T-cell (primary cell): ENCODE measurements at regions not wholly inside any gene's neighbourhood (a gene's known extent, or its start where the extent isn't known, plus 50 kb on each side); places are given as distances from the start of the nearest gene placed in this dataset.
A peak's percentile ranks its signal among the peaks of the same experiment; 100 is the strongest.

ENCODE experiments used
- ATAC-seq, 4 experiments: fragments of 200-7000 bp in 3 of 4; fragments of 150-1000 bp in 1 of 4; cut with Tn5 transposase; replicated peaks in 1 of 4; 1 replicate in 3 of 4; 2 replicates in 1 of 4; pipeline ENCODE4 v1.10.0; 2021; ENCODE audit warnings: moderate library complexity in 3 of 4, mild to moderate bottlenecking in 2 of 4, moderate number of reproducible peaks in 1 of 4
- CTCF ChIA-PET, 2 donors: fragments of 300-600 bp; sonication (Branson Sonifier 250); formaldehyde crosslinking; loops; one replicate each; lab custom pipeline; 2022; ENCODE audit warnings: antibody characterized with exemption in 2 of 2; lab: Charles Lee
- POLR2A ChIA-PET, 2 donors: fragments of 300-600 bp; sonication (Branson Sonifier 250); formaldehyde crosslinking; loops; one replicate each; lab custom pipeline; 2022; ENCODE audit warnings: antibody characterized with exemption in 2 of 2; lab: Charles Lee
- DNase-seq, 35 experiments: peaks; one replicate each; pipeline versions ENCODE4 v3.0.0 to v3.0.0-alpha.2; 2013 to 2023
- H3K27ac ChIP-seq: one replicate; pipeline ENCODE4 v1.5.1; 2013; ENCODE audit warnings: low read length
- H3K27me3 ChIP-seq, 2 experiments: replicated peaks in 1 of 2; 1 replicate in 1 of 2; 2 replicates in 1 of 2; pipeline versions ENCODE4 v1.6.1 to v1.7.0; 2013; ENCODE audit warnings: low read length in 1 of 2, mixed read lengths in 1 of 2; ENCODE audit not compliant: control insufficient read depth in 2 of 2, insufficient read depth in 2 of 2; ENCODE audit errors: extremely low read depth in 1 of 2
- H3K36me3 ChIP-seq, 2 donors: 1 replicate in 1 of 2; 2 replicates in 1 of 2; pipeline versions ENCODE4 v1.6.1 to v1.7.0; 2013; ENCODE audit warnings: low read length in 1 of 2; ENCODE audit not compliant: control insufficient read depth in 2 of 2, insufficient read depth in 1 of 2; ENCODE audit errors: extremely low read depth in 1 of 2
- H3K4me1 ChIP-seq, 2 experiments: 1 replicate in 1 of 2; 2 replicates in 1 of 2; pipeline versions ENCODE4 v1.6.1 to v1.7.0; 2013; ENCODE audit warnings: low read length in 2 of 2, mixed read lengths in 1 of 2; ENCODE audit not compliant: insufficient read depth in 2 of 2, control insufficient read depth in 1 of 2; ENCODE audit errors: extremely low read depth in 1 of 2
- H3K4me3 ChIP-seq, 2 donors: 1 replicate in 1 of 2; 2 replicates in 1 of 2; pipeline versions ENCODE4 v1.5.1 to v1.7.0; 2013; ENCODE audit warnings: mild to moderate bottlenecking in 2 of 2, low read length in 1 of 2, moderate library complexity in 1 of 2; ENCODE audit not compliant: control insufficient read depth in 1 of 2; ENCODE audit errors: extremely low read depth in 1 of 2
- H3K9me3 ChIP-seq: 2 replicates; pipeline ENCODE4 v1.7.0; 2013
- H3K27ac Mint-ChIP-seq, 2 donors: one replicate each; pipeline ENCODE4 v1.8.0; 2020 to 2021; ENCODE audit warnings: mild to moderate bottlenecking in 2 of 2, mixed read lengths in 2 of 2
- H3K27me3 Mint-ChIP-seq, 2 donors: one replicate each; pipeline ENCODE4 v1.8.0; 2021 to 2022; ENCODE audit warnings: mixed read lengths in 2 of 2
- H3K36me3 Mint-ChIP-seq: one replicate; pipeline ENCODE4 v1.8.0; 2021; ENCODE audit warnings: mixed read lengths
- H3K4me1 Mint-ChIP-seq, 3 donors: one replicate each; pipeline ENCODE4 v1.8.0; 2020 to 2022; ENCODE audit warnings: mixed read lengths in 3 of 3, mild to moderate bottlenecking in 1 of 3
- H3K4me3 Mint-ChIP-seq, 3 donors: one replicate each; pipeline ENCODE4 v1.8.0; 2020 to 2022; ENCODE audit warnings: mild to moderate bottlenecking in 3 of 3, mixed read lengths in 3 of 3, moderate library complexity in 3 of 3
- H3K9me3 Mint-ChIP-seq, 3 donors: one replicate each; pipeline ENCODE4 v1.8.0; 2020 to 2022; ENCODE audit warnings: mixed read lengths in 3 of 3
- WGBS: methylation state at CpG from one replicate; pipeline ENCODE4 v1.1.5; 2013; ENCODE audit warnings: missing lambda C conversion rate; ENCODE audit not compliant: insufficient coverage; 5-methylcytosine and 5-hydroxymethylcytosine counted together

GRCh38 chrX:44063606-44064005, 90.4 kb upstream of the NDP start:
- H3K27ac ChIP-seq: no peak overlapping the region
- Mint-ChIP-seq H3K27ac (no peak overlapping the region), H3K4me1 (no peaks in the 10 kb centered on the region), H3K27me3 (peaks cover 1 to 32% of the 10 kb centered on the region in 2 donors), H3K36me3 (no peaks in the 10 kb centered on the region), H3K4me3 (no peak overlapping the region), H3K9me3 (peaks cover 0 to 3% (median 0%) of the 10 kb centered on the region in 3 donors)
- DNase-seq (no peak), ATAC-seq (no peak)
- ChIA-PET CTCF (no interaction called here), POLR2A (no interaction called here)
- no peaks in the 10 kb centered on the region for H3K27me3 ChIP-seq
- no peaks in the 10 kb centered on the region for H3K4me1 ChIP-seq
- no peaks in the 10 kb centered on the region for H3K36me3 ChIP-seq
- H3K4me3 ChIP-seq: no peak overlapping the region
- WGBS: no CpG with 5 or more reads among the region's 4 CpGs
- no peaks in the 10 kb centered on the region for H3K9me3 ChIP-seq

GRCh38 chrX:44062840-44063239, 89.7 kb upstream of the NDP start:
- Mint-ChIP-seq H3K27ac (no peak overlapping the region), H3K9me3 (peaks cover 0 to 3% (median 0%) of the 10 kb centered on the region in 3 donors), H3K27me3 (peaks cover 1 to 36% of the 10 kb centered on the region in 2 donors), H3K4me3 (no peak overlapping the region), H3K4me1 (no peaks in the 10 kb centered on the region), H3K36me3 (no peaks in the 10 kb centered on the region)
- Histone ChIP-seq H3K27ac (no peak overlapping the region), H3K9me3 (no peaks in the 10 kb centered on the region), H3K4me1 (no peaks in the 10 kb centered on the region), H3K4me3 (no peak overlapping the region), H3K27me3 (no peaks in the 10 kb centered on the region), H3K36me3 (no peaks in the 10 kb centered on the region)
- DNase-seq (no peak), ATAC-seq (no peak)
- WGBS: no CpG with 5 or more reads among the region's 3 CpGs
- POLR2A ChIA-PET: no interaction called here
- CTCF ChIA-PET: no interaction called here

- Histone ChIP-seq H3K27me3 (no peaks in the 10 kb centered on the region), H3K36me3 (no peaks in the 10 kb centered on the region), H3K4me1 (no peaks in the 10 kb centered on the region), H3K27ac (no peak overlapping the region), H3K9me3 (no peaks in the 10 kb centered on the region), H3K4me3 (no peak overlapping the region)
- H3K9me3 Mint-ChIP-seq: peaks cover 0 to 3% (median 0%) of the 10 kb centered on the region in 3 donors
- H3K27me3 Mint-ChIP-seq: peaks cover 1 to 36% of the 10 kb centered on the region in 2 donors
- ATAC-seq (no peak), DNase-seq (no peak)
- no peaks in the 10 kb centered on the region for H3K4me1 Mint-ChIP-seq
- POLR2A ChIA-PET: no interaction called here
- no peak overlapping the region for H3K27ac Mint-ChIP-seq
- CTCF ChIA-PET: no interaction called here
- WGBS: no CpG with 5 or more reads among the region's 4 CpGs
- H3K4me3 Mint-ChIP-seq: no peak overlapping the region
- H3K36me3 Mint-ChIP-seq: no peaks in the 10 kb centered on the region
Observed at GRCh38 chrX:44061968-44062614, 88.9 kb upstream of the NDP start.

- POLR2A ChIA-PET: no interaction called here
- no peaks in the 10 kb centered on the region for H3K9me3 ChIP-seq
- no peaks in the 10 kb centered on the region for H3K27me3 ChIP-seq
- no peak overlapping the region for H3K4me3 ChIP-seq
- ATAC-seq (no peak), DNase-seq (no peak)
- H3K4me1 ChIP-seq: no peaks in the 10 kb centered on the region
- no peaks in the 10 kb centered on the region for H3K36me3 ChIP-seq
- Mint-ChIP-seq H3K27ac (no peak overlapping the region), H3K27me3 (peaks cover 0 to 32% of the 10 kb centered on the region in 2 donors), H3K36me3 (no peaks in the 10 kb centered on the region), H3K9me3 (no peaks in the 10 kb centered on the region), H3K4me1 (peaks cover 4 to 10% (median 6%) of the 10 kb centered on the region in 3 donors), H3K4me3 (no peak overlapping the region)
- H3K27ac ChIP-seq: no peak overlapping the region
- CTCF ChIA-PET: no interaction called here
- no CpG with 5 or more reads among the region's 2 CpGs for WGBS
Observed at GRCh38 chrX:44060221-44060620, 87.0 kb upstream of the NDP start.

- no peak overlapping the region for H3K27ac Mint-ChIP-seq
- ChIA-PET CTCF (no interaction called here), POLR2A (no interaction called here)
- no peaks in the 10 kb centered on the region for H3K36me3 ChIP-seq
- no peaks in the 10 kb centered on the region for H3K27me3 ChIP-seq
- no peak overlapping the region for H3K4me3 ChIP-seq
- WGBS: no CpG with 5 or more reads among the region's 4 CpGs
- no peaks in the 10 kb centered on the region for H3K9me3 Mint-ChIP-seq
- H3K4me1 Mint-ChIP-seq: peaks cover 6 to 16% (median 7%) of the 10 kb centered on the region in 3 donors
- H3K4me3 Mint-ChIP-seq: no peak overlapping the region
- H3K27me3 Mint-ChIP-seq: peaks cover 0 to 35% of the 10 kb centered on the region in 2 donors
- DNase-seq (no peak), ATAC-seq (no peak)
- no peak overlapping the region for H3K27ac ChIP-seq
- H3K4me1 ChIP-seq: no peaks in the 10 kb centered on the region
- H3K9me3 ChIP-seq: no peaks in the 10 kb centered on the region
- H3K36me3 Mint-ChIP-seq: no peaks in the 10 kb centered on the region
Observed at GRCh38 chrX:44058339-44058738, 85.1 kb upstream of the NDP start.

- WGBS: no CpG with 5 or more reads among the region's 4 CpGs
- Mint-ChIP-seq H3K27ac (no peak overlapping the region), H3K36me3 (no peaks in the 10 kb centered on the region), H3K4me1 (peaks cover 6 to 16% (median 7%) of the 10 kb centered on the region in 3 donors), H3K4me3 (peak overlapping the region in 2 of 3 donors; percentile 5 to 39), H3K9me3 (no peaks in the 10 kb centered on the region), H3K27me3 (peaks cover 0 to 37% of the 10 kb centered on the region in 2 donors)
- Histone ChIP-seq H3K4me3 (no peak overlapping the region), H3K27ac (no peak overlapping the region), H3K27me3 (no peaks in the 10 kb centered on the region), H3K9me3 (no peaks in the 10 kb centered on the region), H3K4me1 (no peaks in the 10 kb centered on the region), H3K36me3 (no peaks in the 10 kb centered on the region)
- ATAC-seq (no peak), DNase-seq (no peak)
- ChIA-PET CTCF (interaction anchor here in 1 of 2 donors (0.6 kb wide), 1 partner anchor 1015 kb away, joined by 3 read pairs; no protein-coding TSS in a partner anchor), POLR2A (no interaction called here)
Observed at GRCh38 chrX:44055638-44056037, 82.4 kb upstream of the NDP start.
